ENCODE measurements at regions not wholly inside any gene's neighbourhood (a gene's known extent, or its start where the extent isn't known, plus 50 kb on each side); places are given as distances from the start of the nearest gene placed in this dataset.

DNA sequence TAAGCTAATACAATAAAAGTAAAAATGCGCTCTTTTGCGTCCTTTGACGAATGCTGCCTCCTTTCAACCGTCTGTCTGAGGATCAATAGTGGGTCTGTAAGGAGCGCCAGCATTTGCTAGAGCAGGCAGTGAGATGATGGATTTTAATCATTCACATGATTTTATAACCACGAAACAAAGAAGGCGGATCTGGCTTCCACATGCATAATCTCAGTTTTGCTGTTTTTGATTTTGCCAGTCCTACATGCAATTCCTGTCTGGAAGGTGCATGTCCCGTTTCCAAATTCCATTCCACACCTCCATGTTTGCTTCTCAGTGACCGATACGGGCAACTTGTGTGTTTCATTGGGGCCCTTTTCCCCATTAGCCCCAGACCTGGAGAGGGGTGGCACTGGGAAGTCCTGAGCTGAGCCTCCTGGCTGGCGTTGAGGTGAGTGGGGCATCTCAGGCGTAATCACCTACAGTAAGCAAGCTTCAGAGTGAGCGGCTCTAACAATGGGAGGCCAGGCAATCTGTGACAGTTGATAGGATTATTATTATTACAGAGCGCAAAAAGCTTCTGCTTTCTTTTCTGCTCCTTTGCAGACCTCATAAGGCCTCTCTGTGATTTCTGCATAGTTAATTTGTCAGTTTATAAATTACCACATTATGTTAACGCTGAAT, 405.4 kb downstream of the ZSWIM6 start:
- Histone ChIP-seq H3K4me3 (ENCODE audit: low read length) (no peak overlapping the region), H3K36me3 (ENCODE audit: control insufficient read depth, insufficient read depth, low read length) (no peaks in the 10 kb centered on the region), H3K27me3 (ENCODE audit: control insufficient read depth, insufficient read depth, low read length) (no peaks in the 10 kb centered on the region), H3K9me3 (ENCODE audit: control insufficient read depth, insufficient read depth, low read length) (no peaks in the 10 kb centered on the region), H3K27ac (ENCODE audit: low read length) (no peak overlapping the region), H3K4me1 (ENCODE audit: control insufficient read depth, insufficient read depth, low read length) (no peaks in the 10 kb centered on the region)
- H3K4me3 Mint-ChIP-seq = no peak overlapping the region
- WGBS (ENCODE audit: insufficient coverage) = 97% methylated on average over 14 of the region's 15 CpGs
- no peak overlapping the region for H3K27ac Mint-ChIP-seq
- DNase-seq (no peak), ATAC-seq (no peak)
- intact Hi-C loops (cut with micrococcal nuclease) = no loop called here
- no peaks in the 10 kb centered on the region for H3K4me1 Mint-ChIP-seq
- peaks cover 0 to 3% of the 10 kb centered on the region in 2 donors for H3K27me3 Mint-ChIP-seq (ENCODE audit: low read depth in 2 of 2)
- TF ChIP-seq, protein P1, sequence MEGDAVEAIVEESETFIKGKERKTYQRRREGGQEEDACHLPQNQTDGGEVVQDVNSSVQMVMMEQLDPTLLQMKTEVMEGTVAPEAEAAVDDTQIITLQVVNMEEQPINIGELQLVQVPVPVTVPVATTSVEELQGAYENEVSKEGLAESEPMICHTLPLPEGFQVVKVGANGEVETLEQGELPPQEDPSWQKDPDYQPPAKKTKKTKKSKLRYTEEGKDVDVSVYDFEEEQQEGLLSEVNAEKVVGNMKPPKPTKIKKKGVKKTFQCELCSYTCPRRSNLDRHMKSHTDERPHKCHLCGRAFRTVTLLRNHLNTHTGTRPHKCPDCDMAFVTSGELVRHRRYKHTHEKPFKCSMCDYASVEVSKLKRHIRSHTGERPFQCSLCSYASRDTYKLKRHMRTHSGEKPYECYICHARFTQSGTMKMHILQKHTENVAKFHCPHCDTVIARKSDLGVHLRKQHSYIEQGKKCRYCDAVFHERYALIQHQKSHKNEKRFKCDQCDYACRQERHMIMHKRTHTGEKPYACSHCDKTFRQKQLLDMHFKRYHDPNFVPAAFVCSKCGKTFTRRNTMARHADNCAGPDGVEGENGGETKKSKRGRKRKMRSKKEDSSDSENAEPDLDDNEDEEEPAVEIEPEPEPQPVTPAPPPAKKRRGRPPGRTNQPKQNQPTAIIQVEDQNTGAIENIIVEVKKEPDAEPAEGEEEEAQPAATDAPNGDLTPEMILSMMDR (IDR thresholded peaks at IDR 0.05) = no peak
- H3K36me3 Mint-ChIP-seq = no peaks in the 10 kb centered on the region
- no peaks in the 10 kb centered on the region for H3K9me3 Mint-ChIP-seq

DNA sequence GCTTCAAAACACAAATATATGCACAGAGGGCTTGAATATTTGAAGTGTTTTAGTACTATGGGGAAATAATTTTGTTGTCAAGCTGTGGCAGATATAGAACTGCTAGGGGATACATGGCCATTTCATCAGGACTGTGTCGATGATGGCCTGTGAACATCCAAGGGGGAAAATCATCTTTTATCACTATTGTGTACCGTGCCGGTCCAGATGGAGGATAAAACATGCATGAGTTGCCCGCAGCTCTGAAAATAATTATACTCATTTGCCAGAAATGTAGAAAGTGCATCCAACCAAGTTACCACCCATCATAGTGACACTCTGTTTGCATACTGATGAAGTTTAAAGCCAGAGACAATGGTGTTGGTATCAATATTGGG, 405.9 kb downstream of the ZSWIM6 start:
- no peak overlapping the region for H3K27ac Mint-ChIP-seq
- no peaks in the 10 kb centered on the region for H3K4me1 Mint-ChIP-seq
- H3K36me3 Mint-ChIP-seq = no peaks in the 10 kb centered on the region
- Histone ChIP-seq H3K9me3 (ENCODE audit: control insufficient read depth, insufficient read depth, low read length) (no peaks in the 10 kb centered on the region), H3K27ac (ENCODE audit: low read length) (no peak overlapping the region), H3K4me3 (ENCODE audit: low read length) (no peak overlapping the region), H3K36me3 (ENCODE audit: control insufficient read depth, insufficient read depth, low read length) (no peaks in the 10 kb centered on the region), H3K4me1 (ENCODE audit: control insufficient read depth, insufficient read depth, low read length) (no peaks in the 10 kb centered on the region), H3K27me3 (ENCODE audit: control insufficient read depth, insufficient read depth, low read length) (no peaks in the 10 kb centered on the region)
- no peak overlapping the region for H3K4me3 Mint-ChIP-seq
- intact Hi-C loops (cut with micrococcal nuclease) = no loop called here
- TF ChIP-seq, protein P1 (IDR thresholded peaks at IDR 0.05) = no peak
- DNase-seq = no peak
- no peaks in the 10 kb centered on the region for H3K27me3 Mint-ChIP-seq (ENCODE audit: low read depth in 2 of 2)
- ATAC-seq = no peak
- no peaks in the 10 kb centered on the region for H3K9me3 Mint-ChIP-seq
- WGBS (ENCODE audit: insufficient coverage) = 96% methylated on average over 4 of the region's 4 CpGs

DNA sequence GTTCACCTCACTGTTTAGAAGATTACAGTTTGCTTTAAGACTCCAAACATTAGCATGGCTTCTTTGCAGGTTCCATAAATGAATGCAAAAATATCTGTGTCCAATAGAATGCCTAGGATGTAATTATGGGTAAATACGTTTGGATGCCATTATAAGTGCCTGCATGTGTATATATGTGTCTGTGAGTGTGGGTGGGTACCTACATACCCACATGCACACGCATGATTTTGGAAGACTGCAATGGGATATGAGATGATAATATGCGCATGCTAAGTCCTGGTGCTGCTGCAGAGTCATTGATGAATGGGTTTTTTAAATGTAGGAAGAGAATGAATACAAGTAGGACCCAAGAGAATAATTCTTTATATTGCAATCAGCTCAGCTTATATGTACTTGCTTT, 406.4 kb downstream of the ZSWIM6 start:
- H3K27ac Mint-ChIP-seq = no peak overlapping the region
- H3K4me3 Mint-ChIP-seq = no peak overlapping the region
- no peaks in the 10 kb centered on the region for H3K9me3 ChIP-seq (ENCODE audit: control insufficient read depth, insufficient read depth, low read length)
- H3K4me3 ChIP-seq (ENCODE audit: low read length) = no peak overlapping the region
- ATAC-seq (no peak), DNase-seq (no peak)
- TF ChIP-seq, protein P1 (IDR thresholded peaks at IDR 0.05) = no peak
- H3K36me3 ChIP-seq (ENCODE audit: control insufficient read depth, insufficient read depth, low read length) = no peaks in the 10 kb centered on the region
- H3K36me3 Mint-ChIP-seq = no peaks in the 10 kb centered on the region
- H3K4me1 ChIP-seq (ENCODE audit: control insufficient read depth, insufficient read depth, low read length) = no peaks in the 10 kb centered on the region
- intact Hi-C loops (cut with micrococcal nuclease) = no loop called here
- no peaks in the 10 kb centered on the region for H3K27me3 Mint-ChIP-seq (ENCODE audit: low read depth in 2 of 2)
- 91% methylated on average over 3 of the region's 3 CpGs for WGBS (ENCODE audit: insufficient coverage)
- no peaks in the 10 kb centered on the region for H3K4me1 Mint-ChIP-seq
- no peak overlapping the region for H3K27ac ChIP-seq (ENCODE audit: low read length)
- no peaks in the 10 kb centered on the region for H3K27me3 ChIP-seq (ENCODE audit: control insufficient read depth, insufficient read depth, low read length)
- H3K9me3 Mint-ChIP-seq = no peaks in the 10 kb centered on the region

All from natural killer cell (primary cell).